ENCODE measurements at regions not wholly inside any gene's neighbourhood (a gene's known extent, or its start where the extent isn't known, plus 50 kb on each side); places are given as distances from the start of the nearest gene placed in this dataset.

- H3K27me3 ChIP-seq (ENCODE audit: insufficient read depth, poor library complexity, severe bottlenecking), result no peaks in the 10 kb centered on the region
- TF ChIP-seq CTCF (IDR thresholded peaks at IDR 0.05; ENCODE audit: insufficient read depth, low read length) (no peak), GABPA (IDR thresholded peaks at IDR 0.05; ENCODE audit: low read depth) (no peak), REST (IDR thresholded peaks at IDR 0.05; ENCODE audit: insufficient replicate concordance, low read depth) (no peak), SPI1 (IDR thresholded peaks at IDR 0.05; ENCODE audit: borderline replicate concordance, low read depth) (no peak), POLR2AphosphoS5 (IDR thresholded peaks at IDR 0.05; ENCODE audit: low read depth) (no peak)
- no peak for DNase-seq (ENCODE audit: low read depth in 1 of 2, low spot score in 1 of 2)
- H3K4me3 ChIP-seq (replicated peaks; ENCODE audit: insufficient read depth, low read length), result no peak overlapping the region
- H3K27ac ChIP-seq (replicated peaks), result no peak overlapping the region
Measured at GRCh38 chr10:55367555-55367954, 566.5 kb upstream of the PCDH15 start.

- DNase-seq (ENCODE audit: low read depth in 1 of 2, low spot score in 1 of 2), result no peak
- Histone ChIP-seq H3K27ac (replicated peaks) (no peak overlapping the region), H3K27me3 (ENCODE audit: insufficient read depth, poor library complexity, severe bottlenecking) (no peaks in the 10 kb centered on the region), H3K4me3 (replicated peaks; ENCODE audit: insufficient read depth, low read length) (no peak overlapping the region)
- no peak for TF ChIP-seq GABPA (IDR thresholded peaks at IDR 0.05; ENCODE audit: low read depth)
- no peak for TF ChIP-seq CTCF (IDR thresholded peaks at IDR 0.05; ENCODE audit: insufficient read depth, low read length)
- no peak for TF ChIP-seq REST (IDR thresholded peaks at IDR 0.05; ENCODE audit: insufficient replicate concordance, low read depth)
- TF ChIP-seq POLR2AphosphoS5 (IDR thresholded peaks at IDR 0.05; ENCODE audit: low read depth), result no peak
- no peak for TF ChIP-seq SPI1 (IDR thresholded peaks at IDR 0.05; ENCODE audit: borderline replicate concordance, low read depth)
Measured at GRCh38 chr10:55358539-55358938, 557.5 kb upstream of the PCDH15 start.

- H3K27ac ChIP-seq (replicated peaks), result no peak overlapping the region
- H3K4me3 ChIP-seq (replicated peaks; ENCODE audit: insufficient read depth, low read length), result no peak overlapping the region
- H3K27me3 ChIP-seq (ENCODE audit: insufficient read depth, poor library complexity, severe bottlenecking), result no peaks in the 10 kb centered on the region
- no peak for TF ChIP-seq REST (IDR thresholded peaks at IDR 0.05; ENCODE audit: insufficient replicate concordance, low read depth)
- no peak for TF ChIP-seq POLR2AphosphoS5 (IDR thresholded peaks at IDR 0.05; ENCODE audit: low read depth)
- TF ChIP-seq SPI1 (IDR thresholded peaks at IDR 0.05; ENCODE audit: borderline replicate concordance, low read depth), result no peak
- TF ChIP-seq GABPA (IDR thresholded peaks at IDR 0.05; ENCODE audit: low read depth), result no peak
- TF ChIP-seq CTCF (IDR thresholded peaks at IDR 0.05; ENCODE audit: insufficient read depth, low read length), result no peak
- no peak for DNase-seq (ENCODE audit: low read depth in 1 of 2, low spot score in 1 of 2)
Measured at GRCh38 chr10:55353414-55353813, 552.4 kb upstream of the PCDH15 start.

Measured in HL-60 (cell line).